ENCODE measurements at regions not wholly inside any gene's neighbourhood (a gene's known extent, or its start where the extent isn't known, plus 50 kb on each side); places are given as distances from the start of the nearest gene placed in this dataset.

DNA sequence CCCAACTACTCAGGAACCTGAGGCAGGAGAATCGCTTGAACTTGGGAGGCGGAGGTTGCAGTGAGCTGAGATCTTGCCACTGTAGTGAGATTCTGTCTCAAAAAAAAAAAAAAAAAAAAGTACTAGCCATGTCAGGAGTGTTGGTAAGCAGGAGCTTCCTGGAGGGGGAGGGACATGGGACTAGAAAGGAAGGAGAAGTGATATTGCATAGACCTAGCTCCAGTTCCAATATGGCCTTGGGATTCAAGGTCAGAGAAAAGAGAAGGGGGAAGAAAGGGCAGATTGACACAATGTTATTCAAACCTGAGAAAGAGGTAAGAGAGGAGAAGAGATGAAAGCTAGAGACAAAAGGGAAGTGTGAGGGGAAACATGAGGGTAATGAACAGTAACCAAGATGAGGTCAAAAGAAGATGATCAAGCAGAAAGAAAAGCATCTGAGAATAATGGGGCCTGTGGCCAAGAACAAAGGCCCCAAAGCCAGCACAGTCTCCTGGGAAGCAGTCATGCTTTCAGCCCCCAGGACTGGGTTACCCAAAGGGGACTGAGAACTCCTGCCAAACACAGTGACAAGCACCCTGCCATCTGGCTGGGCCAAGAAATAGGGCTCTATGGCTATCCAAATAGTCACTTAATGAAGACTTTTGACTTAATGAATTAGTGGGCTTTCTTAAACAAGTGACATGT is 51.7 kb upstream of the FTH1 start:
- no peak overlapping the region for H3K4me3 Mint-ChIP-seq
- H3K9me3 Mint-ChIP-seq: peaks cover 8% of the 10 kb centered on the region
- H3K4me1 Mint-ChIP-seq (ENCODE audit: low read depth): peaks cover 68% of the 10 kb centered on the region
- no peaks in the 10 kb centered on the region for H3K27me3 Mint-ChIP-seq
- H3K36me3 Mint-ChIP-seq (ENCODE audit: low read depth): peaks cover 7% of the 10 kb centered on the region
- peak overlapping the region; percentile 86 for H3K27ac Mint-ChIP-seq
- intact Hi-C loops (cut with micrococcal nuclease): no loop called here

DNA sequence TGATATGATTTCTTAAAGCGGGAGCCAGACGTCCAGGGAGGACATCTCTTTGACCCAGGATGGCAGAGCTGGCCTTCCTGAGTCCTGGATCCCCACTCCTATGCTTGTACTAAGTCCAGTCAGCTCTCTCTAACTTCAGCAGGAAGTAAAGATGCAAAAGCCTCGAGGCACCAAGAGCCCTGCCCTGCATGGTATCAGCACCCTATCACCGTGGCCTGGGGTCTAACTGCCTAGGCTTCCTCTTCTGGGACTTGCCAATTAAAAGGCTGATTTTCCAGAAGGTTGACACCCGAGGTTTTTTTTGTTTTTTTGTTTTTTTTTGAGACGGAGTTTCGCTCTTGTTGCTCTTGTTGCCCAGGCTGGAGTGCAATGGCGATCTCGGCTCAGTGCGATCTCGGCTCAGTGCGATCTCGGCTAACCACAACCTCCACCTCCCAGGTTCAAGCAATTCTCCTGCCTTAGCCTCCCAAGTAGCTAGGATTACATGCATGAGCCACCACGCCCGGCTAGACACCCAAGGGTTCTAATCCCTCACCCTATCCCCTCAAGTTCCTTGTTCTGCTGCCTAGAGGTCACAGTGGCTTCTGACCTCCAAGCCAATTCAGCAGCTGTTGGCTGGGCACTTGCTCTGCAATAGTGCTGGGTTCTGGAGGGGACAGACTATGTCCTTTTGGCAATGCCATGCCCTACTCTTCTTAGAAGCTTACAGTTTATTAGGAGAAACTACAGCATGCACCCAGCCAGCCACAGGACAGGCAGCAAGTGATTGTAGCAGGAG is 50.6 kb upstream of the FTH1 start:
- no peak overlapping the region for H3K4me3 Mint-ChIP-seq
- H3K27ac Mint-ChIP-seq: peak overlapping the region; percentile 86
- peaks cover 8% of the 10 kb centered on the region for H3K9me3 Mint-ChIP-seq
- intact Hi-C loops (cut with micrococcal nuclease): no loop called here
- H3K4me1 Mint-ChIP-seq (ENCODE audit: low read depth): peaks cover 73% of the 10 kb centered on the region
- H3K36me3 Mint-ChIP-seq (ENCODE audit: low read depth): peaks cover 7% of the 10 kb centered on the region
- no peaks in the 10 kb centered on the region for H3K27me3 Mint-ChIP-seq
